ENCODE measurements at regions not wholly inside any gene's neighbourhood (a gene's known extent, or its start where the extent isn't known, plus 50 kb on each side); places are given as distances from the start of the nearest gene placed in this dataset.

DNA sequence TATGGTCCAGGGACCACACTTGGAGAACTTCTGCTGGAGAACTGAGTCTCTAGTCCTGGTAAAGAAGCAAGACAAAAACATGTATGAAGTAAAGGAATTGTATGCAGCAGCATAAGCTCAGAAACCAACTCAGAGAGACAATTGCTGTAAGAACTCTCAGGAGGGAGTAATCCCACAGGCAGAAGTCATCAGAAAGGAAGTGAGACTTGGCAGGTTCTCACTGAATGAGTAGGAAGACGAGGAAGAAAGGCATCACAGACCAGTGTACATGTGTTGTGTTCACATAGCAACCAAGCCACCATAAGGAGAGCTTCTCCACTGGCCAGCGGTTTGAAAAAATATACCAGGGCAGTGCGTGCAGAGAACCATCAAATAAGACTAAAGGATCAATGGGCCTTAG is 57.9 kb upstream of the FST start:
- ChIA-PET CTCF (interaction anchor here (0.6 to 1.0 kb wide), 3 partner anchors 16 to 453 kb away, joined by 3 to 4 read pairs (median 3); no protein-coding TSS in a partner anchor), POLR2A (interaction anchor here (0.6 kb wide), 1 partner anchor 88 kb away, joined by 5 read pairs; no protein-coding TSS in a partner anchor)
- Histone ChIP-seq H3K27me3 (ENCODE audit: control insufficient read depth, insufficient read depth, low read length) (no peaks in the 10 kb centered on the region), H3K36me3 (ENCODE audit: control insufficient read depth, insufficient read depth, low read length) (no peaks in the 10 kb centered on the region), H3K4me3 (ENCODE audit: low read depth, low read length) (no peak overlapping the region)
- TF ChIP-seq, protein P1, sequence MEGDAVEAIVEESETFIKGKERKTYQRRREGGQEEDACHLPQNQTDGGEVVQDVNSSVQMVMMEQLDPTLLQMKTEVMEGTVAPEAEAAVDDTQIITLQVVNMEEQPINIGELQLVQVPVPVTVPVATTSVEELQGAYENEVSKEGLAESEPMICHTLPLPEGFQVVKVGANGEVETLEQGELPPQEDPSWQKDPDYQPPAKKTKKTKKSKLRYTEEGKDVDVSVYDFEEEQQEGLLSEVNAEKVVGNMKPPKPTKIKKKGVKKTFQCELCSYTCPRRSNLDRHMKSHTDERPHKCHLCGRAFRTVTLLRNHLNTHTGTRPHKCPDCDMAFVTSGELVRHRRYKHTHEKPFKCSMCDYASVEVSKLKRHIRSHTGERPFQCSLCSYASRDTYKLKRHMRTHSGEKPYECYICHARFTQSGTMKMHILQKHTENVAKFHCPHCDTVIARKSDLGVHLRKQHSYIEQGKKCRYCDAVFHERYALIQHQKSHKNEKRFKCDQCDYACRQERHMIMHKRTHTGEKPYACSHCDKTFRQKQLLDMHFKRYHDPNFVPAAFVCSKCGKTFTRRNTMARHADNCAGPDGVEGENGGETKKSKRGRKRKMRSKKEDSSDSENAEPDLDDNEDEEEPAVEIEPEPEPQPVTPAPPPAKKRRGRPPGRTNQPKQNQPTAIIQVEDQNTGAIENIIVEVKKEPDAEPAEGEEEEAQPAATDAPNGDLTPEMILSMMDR (IDR thresholded peaks at IDR 0.05; ENCODE audit: insufficient read depth, low read depth, low read length): no peak
- DNase-seq (ENCODE audit: low read depth): no peak

DNA sequence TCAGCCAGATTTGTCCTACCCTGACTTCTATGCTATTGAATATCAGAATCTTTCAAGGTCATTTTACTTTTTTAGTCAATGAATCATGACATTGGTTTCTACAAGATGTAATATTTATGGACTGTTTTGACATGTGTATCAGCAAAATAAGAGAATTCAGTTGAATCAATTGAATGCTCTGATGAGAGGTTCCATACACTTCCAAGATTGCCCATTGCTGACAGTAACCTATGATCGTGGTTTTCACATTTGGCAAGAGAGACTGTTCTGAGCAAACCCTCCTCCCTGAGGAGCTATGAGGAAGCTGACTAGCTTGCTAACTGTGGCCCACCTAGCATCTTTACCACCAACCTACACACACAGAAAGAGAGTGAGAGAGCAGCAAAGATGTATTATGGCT is 56.7 kb upstream of the FST start:
- POLR2A ChIA-PET: no interaction called here
- CTCF ChIA-PET: no interaction called here
- no peak for DNase-seq (ENCODE audit: low read depth)
- Histone ChIP-seq H3K36me3 (ENCODE audit: control insufficient read depth, insufficient read depth, low read length) (no peaks in the 10 kb centered on the region), H3K27me3 (ENCODE audit: control insufficient read depth, insufficient read depth, low read length) (no peaks in the 10 kb centered on the region), H3K4me3 (ENCODE audit: low read depth, low read length) (no peak overlapping the region)
- TF ChIP-seq, protein P1 (IDR thresholded peaks at IDR 0.05; ENCODE audit: insufficient read depth, low read depth, low read length): no peak

DNA sequence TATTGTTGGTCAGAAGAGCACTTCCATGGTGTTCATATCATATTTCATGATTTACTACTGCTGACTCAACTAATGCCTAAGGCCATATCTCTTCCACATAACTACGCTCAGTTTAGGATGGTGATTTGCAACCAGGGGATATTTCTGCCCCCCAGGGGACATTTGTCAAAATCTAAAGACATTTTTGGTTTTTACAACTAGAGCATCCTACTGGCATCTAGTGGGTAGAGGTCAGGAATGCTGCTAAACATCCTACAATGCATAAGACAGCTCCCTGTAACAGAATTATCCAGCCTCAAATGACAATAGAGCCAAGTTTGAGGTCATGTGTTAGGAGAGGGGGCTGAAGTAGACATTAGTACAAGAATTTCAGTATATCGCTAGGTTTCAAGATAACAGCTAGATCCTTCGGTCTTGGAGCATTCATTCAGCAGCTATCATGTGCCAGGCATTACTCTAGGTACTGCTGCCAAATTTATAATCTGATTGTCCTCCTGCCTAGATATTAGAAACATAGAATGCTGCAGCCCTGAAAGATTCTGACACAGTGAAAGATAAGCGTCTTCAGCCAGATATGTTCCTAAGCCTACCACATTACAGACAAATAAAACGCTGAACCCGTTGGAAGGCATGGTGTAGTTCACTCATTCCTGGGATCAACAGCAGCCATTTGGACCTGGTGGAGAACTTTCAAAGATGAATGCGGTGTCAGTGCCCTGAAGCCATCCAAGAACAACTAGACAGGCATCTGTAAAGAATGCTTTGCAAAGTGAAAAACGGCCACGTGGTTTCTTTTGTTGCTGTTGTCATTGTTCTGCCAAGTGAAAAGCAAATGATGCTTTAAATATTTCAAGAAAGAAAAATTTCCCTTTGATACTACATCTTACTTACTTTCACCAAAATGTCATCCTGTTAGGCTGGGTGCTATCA is 55.5 kb upstream of the FST start:
- CTCF ChIA-PET: interaction anchor here (0.8 to 1.5 kb wide), 4 partner anchors 52 to 804 kb away, joined by 3 to 4 read pairs (median 4); no protein-coding TSS in a partner anchor
- H3K4me3 ChIP-seq (ENCODE audit: low read depth, low read length): no peak overlapping the region
- H3K36me3 ChIP-seq (ENCODE audit: control insufficient read depth, insufficient read depth, low read length): no peaks in the 10 kb centered on the region
- TF ChIP-seq, protein P1 (IDR thresholded peaks at IDR 0.05; ENCODE audit: insufficient read depth, low read depth, low read length): no peak
- no peak for DNase-seq (ENCODE audit: low read depth)
- POLR2A ChIA-PET: no interaction called here
- no peaks in the 10 kb centered on the region for H3K27me3 ChIP-seq (ENCODE audit: control insufficient read depth, insufficient read depth, low read length)

DNA sequence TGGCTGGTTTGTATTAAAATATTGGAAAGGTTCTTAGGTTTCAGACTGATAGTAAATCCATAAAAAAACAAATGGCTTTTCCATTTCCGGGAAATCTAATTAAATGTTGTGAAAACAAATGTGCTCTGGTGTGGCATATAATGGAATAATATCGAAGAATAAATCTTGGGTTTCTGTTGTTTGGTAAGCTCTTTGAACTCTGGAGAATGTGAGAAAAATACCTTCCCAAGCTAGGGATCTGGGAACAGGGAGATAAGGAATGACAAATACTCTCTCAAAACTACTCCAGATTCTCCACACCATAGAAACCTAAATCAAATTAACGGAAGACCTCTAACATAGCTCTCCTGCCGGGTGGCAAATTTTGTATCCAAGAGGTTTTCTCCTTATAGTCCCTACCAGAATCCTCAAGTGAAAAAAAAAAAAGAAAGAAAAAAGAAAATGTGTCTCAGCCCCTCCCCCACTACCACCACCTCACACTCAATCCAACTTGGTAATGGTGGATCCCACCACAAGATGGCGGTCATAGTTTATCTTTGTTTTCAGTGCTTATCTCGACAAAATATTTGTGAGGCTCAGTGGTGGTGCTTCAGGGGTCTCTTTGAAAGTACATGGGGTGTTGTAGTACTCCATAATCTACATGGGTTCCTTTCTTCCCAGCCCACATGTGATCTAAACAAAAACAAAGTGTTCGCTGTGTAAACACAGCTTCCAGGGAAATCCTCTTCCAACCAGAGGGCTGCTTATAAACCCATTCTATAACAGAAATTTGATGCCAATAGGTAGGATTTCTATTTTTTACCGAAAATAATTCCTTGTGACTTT is 54.5 kb upstream of the FST start:
- TF ChIP-seq, protein P1 (IDR thresholded peaks at IDR 0.05; ENCODE audit: insufficient read depth, low read depth, low read length): peak; percentile 25
- no peak for DNase-seq (ENCODE audit: low read depth)
- H3K4me3 ChIP-seq (ENCODE audit: low read depth, low read length): no peak overlapping the region
- CTCF ChIA-PET: interaction anchor here (1.5 kb wide), 2 partner anchors 51 to 163 kb away, joined by 4 read pairs; no protein-coding TSS in a partner anchor
- H3K27me3 ChIP-seq (ENCODE audit: control insufficient read depth, insufficient read depth, low read length): no peaks in the 10 kb centered on the region
- no peaks in the 10 kb centered on the region for H3K36me3 ChIP-seq (ENCODE audit: control insufficient read depth, insufficient read depth, low read length)
- POLR2A ChIA-PET: no interaction called here

DNA sequence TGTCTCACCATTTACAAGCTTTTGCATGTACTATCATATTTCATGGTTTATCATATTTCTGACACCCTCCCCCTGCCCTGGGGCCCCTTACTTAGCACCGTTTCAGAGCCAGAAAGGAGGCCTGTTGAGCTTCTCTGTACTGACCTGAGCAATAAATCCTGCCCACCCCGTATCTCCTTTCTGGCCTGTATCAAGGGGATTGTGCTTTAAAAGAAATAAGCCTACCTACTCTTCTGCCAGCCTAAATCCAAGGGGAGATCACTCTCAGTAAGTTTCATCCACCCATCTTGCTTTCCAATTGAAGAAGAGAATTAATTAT is 54.0 kb upstream of the FST start:
- no peak for DNase-seq (ENCODE audit: low read depth)
- TF ChIP-seq, protein P1 (IDR thresholded peaks at IDR 0.05; ENCODE audit: insufficient read depth, low read depth, low read length): no peak
- no peaks in the 10 kb centered on the region for H3K27me3 ChIP-seq (ENCODE audit: control insufficient read depth, insufficient read depth, low read length)
- ChIA-PET CTCF (interaction anchor here (1.5 kb wide), 2 partner anchors 51 to 164 kb away, joined by 4 read pairs; no protein-coding TSS in a partner anchor), POLR2A (interaction anchor here (1.2 kb wide), 1 partner anchor 12 kb away, joined by 5 read pairs; no protein-coding TSS in a partner anchor)
- H3K4me3 ChIP-seq (ENCODE audit: low read depth, low read length): no peak overlapping the region
- H3K36me3 ChIP-seq (ENCODE audit: control insufficient read depth, insufficient read depth, low read length): no peaks in the 10 kb centered on the region
